SK-N-SH (cell line): ENCODE measurements at regions not wholly inside any gene's neighbourhood (a gene's known extent, or its start where the extent isn't known, plus 50 kb on each side); places are given as distances from the start of the nearest gene placed in this dataset.

Source experiments
- JUND ChIP-seq: IDR thresholded peaks from 2 replicates; pipeline ENCODE4 v1.4.0; 2012
- YY1 ChIP-seq: IDR thresholded peaks from 2 replicates; pipeline ENCODE4 v1.4.0; 2012; ENCODE audit warnings: low read depth, mild to moderate bottlenecking
- ZBTB33 ChIP-seq: IDR thresholded peaks from 2 replicates; pipeline ENCODE4 v1.4.0; 2012; ENCODE audit warnings: low read depth, borderline replicate concordance
- TF ChIP-seq, protein P1 (sequence below): fragments of 200-600 bp; sonication (generic); IDR thresholded peaks from 2 replicates; pipeline ENCODE4 v1.6.1; 2017; ENCODE audit warnings: antibody characterized with exemption, mild to moderate bottlenecking, moderate library complexity

- TF ChIP-seq JUND (no peak), ZBTB33 (no peak), YY1 (no peak)
- TF ChIP-seq, protein P1, sequence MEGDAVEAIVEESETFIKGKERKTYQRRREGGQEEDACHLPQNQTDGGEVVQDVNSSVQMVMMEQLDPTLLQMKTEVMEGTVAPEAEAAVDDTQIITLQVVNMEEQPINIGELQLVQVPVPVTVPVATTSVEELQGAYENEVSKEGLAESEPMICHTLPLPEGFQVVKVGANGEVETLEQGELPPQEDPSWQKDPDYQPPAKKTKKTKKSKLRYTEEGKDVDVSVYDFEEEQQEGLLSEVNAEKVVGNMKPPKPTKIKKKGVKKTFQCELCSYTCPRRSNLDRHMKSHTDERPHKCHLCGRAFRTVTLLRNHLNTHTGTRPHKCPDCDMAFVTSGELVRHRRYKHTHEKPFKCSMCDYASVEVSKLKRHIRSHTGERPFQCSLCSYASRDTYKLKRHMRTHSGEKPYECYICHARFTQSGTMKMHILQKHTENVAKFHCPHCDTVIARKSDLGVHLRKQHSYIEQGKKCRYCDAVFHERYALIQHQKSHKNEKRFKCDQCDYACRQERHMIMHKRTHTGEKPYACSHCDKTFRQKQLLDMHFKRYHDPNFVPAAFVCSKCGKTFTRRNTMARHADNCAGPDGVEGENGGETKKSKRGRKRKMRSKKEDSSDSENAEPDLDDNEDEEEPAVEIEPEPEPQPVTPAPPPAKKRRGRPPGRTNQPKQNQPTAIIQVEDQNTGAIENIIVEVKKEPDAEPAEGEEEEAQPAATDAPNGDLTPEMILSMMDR, result no peak
These were observed 392.4 kb downstream of the TTLL7 start for GRCh38 chr1:83606416-83606955.
